A549 (cell line): ENCODE measurements at regions not wholly inside any gene's neighbourhood (a gene's known extent, or its start where the extent isn't known, plus 50 kb on each side); places are given as distances from the start of the nearest gene placed in this dataset.
A peak's percentile ranks its signal among the peaks of the same experiment; 100 is the strongest.

ENCODE experiments used
- ATAC-seq, 2 experiments: fragments of 200-7000 bp in 1 of 2; fragments of >200 bp in 1 of 2; cut with Nextera tagmentation in 1 of 2; cut with Tn5 transposase in 1 of 2; 3 replicates each; pipeline versions ENCODE4 v1.8.0 to v1.9.1; 2018 to 2020; ENCODE audit warnings: mild to moderate bottlenecking in 1 of 2, moderate library complexity in 1 of 2
- CTCF ChIA-PET: fragments of 300-600 bp; sonication (Branson Sonifier 250); formaldehyde crosslinking; extraction: SDS; loops from one replicate; lab custom pipeline; 2021; ENCODE audit warnings: antibody characterized with exemption, inconsistent platforms; lab: Yijun Ruan, JAX
- POLR2A ChIA-PET: fragments of 350-600 bp; formaldehyde crosslinking; extraction: SDS; loops from one replicate; lab custom pipeline; 2021; ENCODE audit warnings: antibody characterized with exemption, inconsistent platforms; lab: Yijun Ruan, JAX
- DNase-seq, 2 experiments: peaks; one replicate each; pipeline versions ENCODE4 v3.0.0 to v3.0.0-alpha.2; 2011 to 2016; ENCODE audit warnings: low read depth in 1 of 2, low spot score in 1 of 2
- FAIRE-seq: peaks from 2 replicates; lab custom pipeline; 2011; peaks lifted over from hg19 to GRCh38; lab: Jason Lieb, UNC
- H3K27ac ChIP-seq, 2 experiments: fragments of >200 bp; sonication (Bioruptor Twin); formaldehyde crosslinking; 3 replicates each; pipeline ENCODE4 v1.5.1; 2016 to 2017
- H3K4me1 ChIP-seq: fragments of >200 bp; sonication (Bioruptor Twin); formaldehyde crosslinking; 3 replicates; pipeline ENCODE4 v1.6.1; 2016
- H3K4me2 ChIP-seq: fragments of >200 bp; sonication (Bioruptor Twin); formaldehyde crosslinking; 3 replicates; pipeline ENCODE4 v1.6.1; 2016
- H3K4me3 ChIP-seq: fragments of >200 bp; sonication (Bioruptor Twin); formaldehyde crosslinking; 3 replicates; pipeline ENCODE4 v1.5.1; 2016
- H3K9me3 ChIP-seq: fragments of >200 bp; sonication (Bioruptor Twin); formaldehyde crosslinking; 3 replicates; pipeline ENCODE4 v1.6.1; 2016
- BHLHE40 ChIP-seq: IDR thresholded peaks from 2 replicates; pipeline ENCODE4 v1.6.1; 2012; ENCODE audit warnings: low read depth, low read length, inconsistent platforms
- CHD2 ChIP-seq: fragments of 150-350 bp; IDR thresholded peaks from 2 replicates; pipeline ENCODE4 v1.6.1; 2014; ENCODE audit warnings: low read length; ENCODE audit not compliant: partially characterized antibody
- CHD4 ChIP-seq: fragments of 200-600 bp; sonication (generic); IDR thresholded peaks from 2 replicates; pipeline ENCODE4 v1.6.1; 2016; ENCODE audit warnings: antibody characterized with exemption, mild to moderate bottlenecking, borderline replicate concordance
- FOSL2 ChIP-seq, 2 experiments: fragments of 450-650 bp in 1 of 2; fragments of >200 bp in 1 of 2; sonication (Bioruptor Twin) in 1 of 2; formaldehyde crosslinking; IDR thresholded peaks; 2 replicates each; pipeline versions ENCODE4 v1.5.0 to v1.6.1; 2016 to 2020; ENCODE audit warnings: mild to moderate bottlenecking in 1 of 2, moderate library complexity in 1 of 2
- HDAC2 ChIP-seq: fragments of 200-600 bp; sonication (generic); IDR thresholded peaks from 2 replicates; pipeline ENCODE4 v1.6.1; 2016
- HEYL ChIP-seq: fragments of 250-450 bp; sonication (Bioruptor Pico); IDR thresholded peaks from 2 replicates; pipeline ENCODE4 v1.8.0; 2021; ENCODE audit warnings: mild to moderate bottlenecking, moderate library complexity
- HOXA7 ChIP-seq: fragments of 250-450 bp; sonication (Bioruptor Pico); IDR thresholded peaks from 2 replicates; pipeline ENCODE4 v1.5.0; 2020; ENCODE audit warnings: mild to moderate bottlenecking, moderate library complexity
- HOXB13 ChIP-seq: fragments of 250-450 bp; sonication (Bioruptor Pico); IDR thresholded peaks from 2 replicates; pipeline ENCODE4 v1.5.0; 2020; ENCODE audit warnings: low read depth, mild to moderate bottlenecking, moderate library complexity
- HOXB5 ChIP-seq: fragments of 250-450 bp; sonication (Bioruptor Pico); IDR thresholded peaks from 2 replicates; pipeline ENCODE4 v1.5.0; 2020; ENCODE audit warnings: mild to moderate bottlenecking, moderate library complexity
- KDM1A ChIP-seq: fragments of 200-600 bp; sonication (generic); IDR thresholded peaks from 2 replicates; pipeline ENCODE4 v1.6.1; 2016; ENCODE audit warnings: low read depth, mild to moderate bottlenecking
- KDM5A ChIP-seq: fragments of 200-600 bp; sonication (generic); IDR thresholded peaks from 2 replicates; pipeline ENCODE4 v1.6.1; 2016; ENCODE audit warnings: antibody characterized with exemption, mild to moderate bottlenecking
- MAZ ChIP-seq: fragments of 150-350 bp; IDR thresholded peaks from 2 replicates; pipeline ENCODE4 v1.6.1; 2014; ENCODE audit warnings: antibody characterized with exemption, low read depth, low read length, borderline replicate concordance
- MYC ChIP-seq: IDR thresholded peaks from 2 replicates; pipeline ENCODE4 v1.6.1; 2012; ENCODE audit warnings: mild to moderate bottlenecking, inconsistent platforms, low read length, improper control_type of control experiment, borderline replicate concordance
- POLR2A ChIP-seq: IDR thresholded peaks from 2 replicates; pipeline ENCODE4 v1.6.1; 2012; ENCODE audit warnings: mild to moderate bottlenecking, low read length
- POLR2AphosphoS2 ChIP-seq: conservative IDR thresholded peaks from 2 replicates; pipeline ENCODE4 v1.6.1; 2012; ENCODE audit warnings: low read length, improper control_type of control experiment, inconsistent platforms
- RAD21 ChIP-seq, 2 experiments: fragments of >200 bp in 1 of 2; sonication (Bioruptor Twin) in 1 of 2; formaldehyde crosslinking in 1 of 2; IDR thresholded peaks in 1 of 2; conservative IDR thresholded peaks in 1 of 2; 2 replicates in 1 of 2; 3 replicates in 1 of 2; pipeline ENCODE4 v1.6.1; 2012 to 2018; ENCODE audit warnings: inconsistent platforms in 1 of 2
- RCOR1 ChIP-seq: fragments of 150-350 bp; IDR thresholded peaks from 2 replicates; pipeline ENCODE4 v1.6.1; 2014; ENCODE audit warnings: antibody characterized with exemption, low read length, low read depth
- RNF2 ChIP-seq: fragments of 200-600 bp; sonication (generic); IDR thresholded peaks from 2 replicates; pipeline ENCODE4 v1.6.1; 2016; ENCODE audit warnings: low read depth, mild to moderate bottlenecking, antibody characterized with exemption, moderate library complexity, borderline replicate concordance
- SMC3 ChIP-seq: fragments of >200 bp; sonication (Bioruptor Twin); formaldehyde crosslinking; IDR thresholded peaks from 3 replicates; pipeline ENCODE4 v1.6.1; 2018; ENCODE audit warnings: inconsistent platforms
- ZSCAN20 ChIP-seq: fragments of 250-450 bp; sonication (Bioruptor Pico); IDR thresholded peaks from 2 replicates; pipeline ENCODE4 v1.8.0; 2022; ENCODE audit warnings: mild to moderate bottlenecking, moderate library complexity
- WGBS: methylation state at CpG from one replicate; pipeline ENCODE4 v1.1.6; 2017; ENCODE audit errors: missing lambda C conversion rate; 5-methylcytosine and 5-hydroxymethylcytosine counted together
- TF ChIP-seq, protein P1 (sequence below): fragments of >200 bp; sonication (Bioruptor Twin); formaldehyde crosslinking; IDR thresholded peaks from 3 replicates; pipeline ENCODE4 v1.5.1; 2016
- TF ChIP-seq, protein P2 (sequence below): fragments of >200 bp; sonication (Bioruptor Twin); formaldehyde crosslinking; IDR thresholded peaks from 3 replicates; pipeline ENCODE4 v1.6.1; 2016
- TF ChIP-seq, protein P3 (sequence below): IDR thresholded peaks from 2 replicates; pipeline ENCODE4 v1.6.1; 2012
- TF ChIP-seq, protein P4 (sequence below): IDR thresholded peaks from 2 replicates; pipeline ENCODE4 v1.6.1; 2012
- TF ChIP-seq, protein P5 (sequence below): fragments of 250-450 bp; sonication (Bioruptor Pico); IDR thresholded peaks from 2 replicates; pipeline ENCODE4 v1.5.0; 2020; ENCODE audit warnings: low read depth, mild to moderate bottlenecking, moderate library complexity

DNA sequence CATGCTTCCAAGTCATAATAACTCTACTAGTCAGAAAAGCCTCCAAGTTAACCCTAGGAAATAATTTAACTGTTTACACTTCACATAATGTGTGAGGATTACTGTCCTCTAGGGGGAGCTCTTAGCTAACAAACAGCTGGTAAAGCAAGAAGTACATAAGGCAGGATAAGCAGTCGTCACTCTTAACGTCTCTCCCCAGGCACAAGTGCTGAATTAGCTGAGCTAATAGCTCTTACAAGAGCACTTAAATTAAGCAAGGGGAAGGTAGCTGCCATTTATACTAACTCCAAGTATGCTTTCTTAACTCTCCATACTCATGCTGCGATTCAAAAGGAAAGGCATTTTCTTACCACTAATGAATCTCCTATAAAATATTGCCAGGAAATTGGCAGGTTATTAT is 79.3 kb upstream of the TSPAN11 start:
- ChIA-PET CTCF (interaction anchor here (0.6 to 5.4 kb wide), 35 partner anchors 11 to 1540 kb away, joined by 3 to 120 read pairs (median 3); partner anchors contain the start of gene CAPRIN2), POLR2A (no interaction called here)
- ATAC-seq (peak in 1 of 2 experiments; percentile 70; a peak in 3 of 6 replicates), DNase-seq (peak in 1 of 2 experiments; percentile 81), FAIRE-seq (peak; percentile 84)
- Histone ChIP-seq H3K4me3 (no peak overlapping the region), H3K4me2 (no peak overlapping the region), H3K4me1 (no peaks in the 10 kb centered on the region), H3K27ac (no peak overlapping the region), H3K9me3 (0 out of 3 replicates have a peak, but pooled peaks cover 2% of the 10 kb centered on the region)
- WGBS: 31% methylated on average over 3 of the region's 3 CpGs
- no peak for TF ChIP-seq POLR2AphosphoS2
- peak; percentile 83; the same call in 1 of the 2 replicates for TF ChIP-seq KDM1A
- TF ChIP-seq HOXA7: no peak
- TF ChIP-seq, protein P1, sequence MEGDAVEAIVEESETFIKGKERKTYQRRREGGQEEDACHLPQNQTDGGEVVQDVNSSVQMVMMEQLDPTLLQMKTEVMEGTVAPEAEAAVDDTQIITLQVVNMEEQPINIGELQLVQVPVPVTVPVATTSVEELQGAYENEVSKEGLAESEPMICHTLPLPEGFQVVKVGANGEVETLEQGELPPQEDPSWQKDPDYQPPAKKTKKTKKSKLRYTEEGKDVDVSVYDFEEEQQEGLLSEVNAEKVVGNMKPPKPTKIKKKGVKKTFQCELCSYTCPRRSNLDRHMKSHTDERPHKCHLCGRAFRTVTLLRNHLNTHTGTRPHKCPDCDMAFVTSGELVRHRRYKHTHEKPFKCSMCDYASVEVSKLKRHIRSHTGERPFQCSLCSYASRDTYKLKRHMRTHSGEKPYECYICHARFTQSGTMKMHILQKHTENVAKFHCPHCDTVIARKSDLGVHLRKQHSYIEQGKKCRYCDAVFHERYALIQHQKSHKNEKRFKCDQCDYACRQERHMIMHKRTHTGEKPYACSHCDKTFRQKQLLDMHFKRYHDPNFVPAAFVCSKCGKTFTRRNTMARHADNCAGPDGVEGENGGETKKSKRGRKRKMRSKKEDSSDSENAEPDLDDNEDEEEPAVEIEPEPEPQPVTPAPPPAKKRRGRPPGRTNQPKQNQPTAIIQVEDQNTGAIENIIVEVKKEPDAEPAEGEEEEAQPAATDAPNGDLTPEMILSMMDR: peak; percentile 98
- TF ChIP-seq RAD21 (conservative IDR thresholded peaks at IDR 0.05 in 1 of 2, IDR thresholded peaks at IDR 0.05 in 1 of 2): peak; percentile 92 to 97
- no peak for TF ChIP-seq MYC
- TF ChIP-seq HDAC2: no peak
- no peak for TF ChIP-seq FOSL2 (IDR thresholded peaks at IDR 0.05)
- TF ChIP-seq FOSL2 (CRISPR knock-in tag; IDR thresholded peaks at IDR 0.05): no peak
- TF ChIP-seq SMC3: peak; percentile 74

DNA sequence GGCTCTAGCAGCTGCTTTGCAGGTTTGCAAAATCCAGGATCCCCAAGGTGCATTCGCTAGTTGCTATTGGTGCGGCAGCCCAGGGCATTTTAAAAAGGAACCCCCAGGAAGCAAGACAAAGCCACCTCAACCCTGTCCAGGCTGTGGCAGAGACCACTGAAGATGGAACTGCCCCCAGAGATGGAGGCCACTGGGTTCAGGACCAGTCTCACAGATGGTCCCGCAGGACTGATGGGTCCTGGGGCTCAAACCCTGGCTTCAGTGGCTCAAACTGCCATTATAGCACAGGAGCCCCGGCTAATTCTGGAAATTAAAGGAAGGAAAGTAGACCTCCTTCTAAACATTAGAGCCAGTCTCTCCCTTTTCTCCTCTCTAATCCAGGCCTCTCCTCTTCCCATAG is 79.8 kb upstream of the TSPAN11 start:
- H3K4me2 ChIP-seq: no peak overlapping the region
- no peaks in the 10 kb centered on the region for H3K4me1 ChIP-seq
- TF ChIP-seq HOXB5 (no peak), RNF2 (no peak), HOXA7 (no peak), RCOR1 (no peak), BHLHE40 (no peak), MAZ (no peak)
- TF ChIP-seq, protein P2, sequence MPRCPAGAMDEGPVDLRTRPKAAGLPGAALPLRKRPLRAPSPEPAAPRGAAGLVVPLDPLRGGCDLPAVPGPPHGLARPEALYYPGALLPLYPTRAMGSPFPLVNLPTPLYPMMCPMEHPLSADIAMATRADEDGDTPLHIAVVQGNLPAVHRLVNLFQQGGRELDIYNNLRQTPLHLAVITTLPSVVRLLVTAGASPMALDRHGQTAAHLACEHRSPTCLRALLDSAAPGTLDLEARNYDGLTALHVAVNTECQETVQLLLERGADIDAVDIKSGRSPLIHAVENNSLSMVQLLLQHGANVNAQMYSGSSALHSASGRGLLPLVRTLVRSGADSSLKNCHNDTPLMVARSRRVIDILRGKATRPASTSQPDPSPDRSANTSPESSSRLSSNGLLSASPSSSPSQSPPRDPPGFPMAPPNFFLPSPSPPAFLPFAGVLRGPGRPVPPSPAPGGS: no peak
- TF ChIP-seq, protein P3, sequence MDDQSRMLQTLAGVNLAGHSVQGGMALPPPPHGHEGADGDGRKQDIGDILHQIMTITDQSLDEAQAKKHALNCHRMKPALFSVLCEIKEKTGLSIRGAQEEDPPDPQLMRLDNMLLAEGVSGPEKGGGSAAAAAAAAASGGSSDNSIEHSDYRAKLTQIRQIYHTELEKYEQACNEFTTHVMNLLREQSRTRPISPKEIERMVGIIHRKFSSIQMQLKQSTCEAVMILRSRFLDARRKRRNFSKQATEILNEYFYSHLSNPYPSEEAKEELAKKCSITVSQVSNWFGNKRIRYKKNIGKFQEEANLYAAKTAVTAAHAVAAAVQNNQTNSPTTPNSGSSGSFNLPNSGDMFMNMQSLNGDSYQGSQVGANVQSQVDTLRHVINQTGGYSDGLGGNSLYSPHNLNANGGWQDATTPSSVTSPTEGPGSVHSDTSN: no peak
- ChIA-PET POLR2A (no interaction called here), CTCF (interaction anchor here (0.7 to 5.4 kb wide), 29 partner anchors 11 to 1540 kb away, joined by 3 to 120 read pairs (median 4); partner anchors contain the start of gene CAPRIN2)
- FAIRE-seq (no peak), DNase-seq (no peak), ATAC-seq (peak in 1 of 2 experiments; percentile 7; a peak in 2 of 6 replicates)
- H3K4me3 ChIP-seq: no peak overlapping the region
- 0 out of 3 replicates have a peak, but pooled peaks cover 2% of the 10 kb centered on the region for H3K9me3 ChIP-seq
- no peak overlapping the region for H3K27ac ChIP-seq
- WGBS: 46% methylated on average over 4 of the region's 4 CpGs

DNA sequence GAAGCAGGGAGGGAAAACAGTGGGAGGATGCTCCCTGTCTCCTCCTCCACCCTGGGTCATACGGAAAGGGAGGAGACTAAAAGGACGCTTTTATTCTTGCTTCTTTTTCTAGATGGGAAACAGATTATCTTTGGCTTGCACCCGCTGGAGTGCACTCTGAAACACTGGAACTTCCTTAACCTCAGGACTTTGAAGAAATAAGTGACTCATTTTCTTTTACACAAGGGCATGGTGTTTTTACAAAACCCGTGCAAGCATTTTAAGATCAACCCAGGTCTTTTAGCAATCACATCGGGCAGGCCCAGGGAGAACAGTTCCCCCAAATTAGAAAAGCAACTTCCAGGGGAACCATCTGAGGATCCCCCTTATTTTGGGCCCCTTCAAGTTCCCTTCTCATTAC is 80.9 kb upstream of the TSPAN11 start:
- CTCF ChIA-PET: interaction anchor here (0.6 to 5.4 kb wide), 11 partner anchors 13 to 1329 kb away, joined by 3 to 120 read pairs (median 4); partner anchors contain the start of gene CAPRIN2

More for the DNA sequence above, 80.9 kb upstream of the TSPAN11 start:
- FAIRE-seq (no peak), ATAC-seq (no peak), DNase-seq (no peak)
- WGBS: 40% methylated on average over 5 of the region's 5 CpGs
- POLR2A ChIA-PET: no interaction called here
- H3K4me1 ChIP-seq: no peaks in the 10 kb centered on the region
- H3K4me2 ChIP-seq: no peak overlapping the region
- H3K4me3 ChIP-seq: no peak overlapping the region
- H3K27ac ChIP-seq: no peak overlapping the region
- H3K9me3 ChIP-seq: 0 out of 3 replicates have a peak, but pooled peaks cover 2% of the 10 kb centered on the region
- no peak for TF ChIP-seq POLR2A
- TF ChIP-seq CHD2: no peak
- TF ChIP-seq FOSL2 (IDR thresholded peaks at IDR 0.05): no peak
- TF ChIP-seq FOSL2 (CRISPR knock-in tag; IDR thresholded peaks at IDR 0.05): no peak
- no peak for TF ChIP-seq CHD4
- TF ChIP-seq, protein P4, sequence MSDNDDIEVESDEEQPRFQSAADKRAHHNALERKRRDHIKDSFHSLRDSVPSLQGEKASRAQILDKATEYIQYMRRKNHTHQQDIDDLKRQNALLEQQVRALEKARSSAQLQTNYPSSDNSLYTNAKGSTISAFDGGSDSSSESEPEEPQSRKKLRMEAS: no peak
- TF ChIP-seq, protein P5, sequence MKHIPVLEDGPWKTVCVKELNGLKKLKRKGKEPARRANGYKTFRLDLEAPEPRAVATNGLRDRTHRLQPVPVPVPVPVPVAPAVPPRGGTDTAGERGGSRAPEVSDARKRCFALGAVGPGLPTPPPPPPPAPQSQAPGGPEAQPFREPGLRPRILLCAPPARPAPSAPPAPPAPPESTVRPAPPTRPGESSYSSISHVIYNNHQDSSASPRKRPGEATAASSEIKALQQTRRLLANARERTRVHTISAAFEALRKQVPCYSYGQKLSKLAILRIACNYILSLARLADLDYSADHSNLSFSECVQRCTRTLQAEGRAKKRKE: no peak
- TF ChIP-seq ZSCAN20 (CRISPR knock-in tag): no peak
- no peak for TF ChIP-seq KDM5A
- no peak for TF ChIP-seq HEYL
- TF ChIP-seq HOXB13 (CRISPR knock-in tag): no peak
- no peak for TF ChIP-seq HOXB5
- TF ChIP-seq, protein P1: no peak
- TF ChIP-seq, all 56 proteins: peak for 0
